HG02852 (cell line): ENCODE measurements at regions not wholly inside any gene's neighbourhood (a gene's known extent, or its start where the extent isn't known, plus 50 kb on each side); places are given as distances from the start of the nearest gene placed in this dataset.
"Not testable (repeated sequence)": the region's sequence is repeated elsewhere in the genome, so short reads cannot be mapped to it uniquely, and the experiment has no call there.

ENCODE experiments used
- ATAC-seq: cut with Tn5 transposase; IDR thresholded peaks from one replicate; pipeline ENCODE4 v1.9.1; 2021; ENCODE audit warnings: mild to moderate bottlenecking, moderate library complexity; ENCODE audit not compliant: unreplicated experiment

- ATAC-seq, result no peak
Measured at GRCh38 chr12:42932936-42933335, 343.4 kb upstream of the PRICKLE1 start.

DNA sequence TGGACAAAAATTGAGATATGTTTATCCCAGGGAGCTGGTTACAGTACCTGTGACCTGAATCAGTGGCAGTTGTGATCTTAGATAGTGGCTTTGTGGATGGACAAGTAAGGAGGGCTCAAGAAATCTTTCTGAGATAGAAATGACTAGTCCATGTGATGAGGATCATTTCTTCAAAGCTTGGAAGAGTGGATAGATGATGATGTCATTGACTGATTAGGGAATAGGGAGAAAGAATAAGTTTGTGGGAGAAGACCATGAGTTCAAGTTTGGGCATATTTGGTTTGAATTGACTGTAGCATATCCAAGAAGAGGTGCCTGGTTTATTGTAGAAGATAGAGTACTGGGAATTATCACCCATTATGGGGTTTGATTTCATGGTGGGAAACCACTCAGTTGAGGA is 336.7 kb upstream of the PRICKLE1 start:
- ATAC-seq, result no peak

DNA sequence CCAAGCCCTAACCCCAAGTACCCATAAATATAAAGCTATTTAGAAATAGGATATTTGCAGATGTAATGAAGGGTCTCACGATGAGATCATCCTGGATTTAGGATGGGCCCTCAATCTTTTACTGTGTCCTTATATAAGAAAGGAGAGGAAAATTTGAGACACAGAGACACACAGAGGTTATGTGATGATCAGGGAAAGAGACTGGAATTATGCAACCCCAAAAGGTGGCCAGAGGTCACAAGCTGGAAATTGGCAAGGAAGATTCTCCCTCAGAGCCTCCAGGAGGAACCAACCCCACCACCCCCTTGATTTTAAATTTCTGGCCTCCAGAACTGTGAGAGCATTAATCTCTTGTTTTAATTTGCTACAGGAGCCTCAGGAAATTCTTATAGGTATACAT is 334.9 kb upstream of the PRICKLE1 start:
- ATAC-seq, result no peak

DNA sequence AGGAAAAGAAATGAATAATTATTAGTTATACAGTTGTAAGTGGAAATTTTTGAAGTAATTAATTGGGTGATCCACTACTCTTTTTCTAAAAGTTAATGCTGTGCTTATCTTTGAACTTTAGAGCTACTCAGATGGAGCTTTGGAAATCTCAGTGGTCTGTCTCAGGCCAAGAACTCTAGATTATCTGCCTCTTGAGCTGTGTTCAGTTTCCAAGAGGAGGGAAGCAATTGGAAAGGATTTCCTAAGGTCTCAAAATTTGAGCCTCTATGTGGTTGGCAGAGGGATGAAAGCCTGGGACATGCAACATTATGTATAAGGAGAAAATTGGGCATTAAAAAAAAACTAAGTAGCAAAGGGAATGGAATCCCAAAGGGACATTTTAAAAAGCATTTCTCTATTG is 334.0 kb upstream of the PRICKLE1 start:
- ATAC-seq, result no peak

- no peak for ATAC-seq
Measured at GRCh38 chr12:42923156-42923555, 333.6 kb upstream of the PRICKLE1 start.

DNA sequence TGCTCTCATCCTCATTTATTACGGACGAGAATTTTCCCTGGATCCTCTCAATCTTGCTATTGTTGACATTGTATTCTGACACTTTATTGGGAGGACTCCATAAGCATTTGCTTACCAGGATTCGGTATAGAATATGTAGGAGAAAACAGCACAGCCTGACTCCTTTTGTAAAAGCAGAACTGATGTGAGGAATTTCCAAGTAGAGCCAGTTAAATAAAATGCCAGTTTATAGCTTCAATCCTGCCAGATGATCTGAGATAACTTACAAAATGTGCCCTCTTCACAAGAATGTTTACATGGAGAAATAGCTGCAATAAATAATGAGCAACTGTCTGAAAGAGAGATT is 332.9 kb upstream of the PRICKLE1 start:
- ATAC-seq, result no peak

DNA sequence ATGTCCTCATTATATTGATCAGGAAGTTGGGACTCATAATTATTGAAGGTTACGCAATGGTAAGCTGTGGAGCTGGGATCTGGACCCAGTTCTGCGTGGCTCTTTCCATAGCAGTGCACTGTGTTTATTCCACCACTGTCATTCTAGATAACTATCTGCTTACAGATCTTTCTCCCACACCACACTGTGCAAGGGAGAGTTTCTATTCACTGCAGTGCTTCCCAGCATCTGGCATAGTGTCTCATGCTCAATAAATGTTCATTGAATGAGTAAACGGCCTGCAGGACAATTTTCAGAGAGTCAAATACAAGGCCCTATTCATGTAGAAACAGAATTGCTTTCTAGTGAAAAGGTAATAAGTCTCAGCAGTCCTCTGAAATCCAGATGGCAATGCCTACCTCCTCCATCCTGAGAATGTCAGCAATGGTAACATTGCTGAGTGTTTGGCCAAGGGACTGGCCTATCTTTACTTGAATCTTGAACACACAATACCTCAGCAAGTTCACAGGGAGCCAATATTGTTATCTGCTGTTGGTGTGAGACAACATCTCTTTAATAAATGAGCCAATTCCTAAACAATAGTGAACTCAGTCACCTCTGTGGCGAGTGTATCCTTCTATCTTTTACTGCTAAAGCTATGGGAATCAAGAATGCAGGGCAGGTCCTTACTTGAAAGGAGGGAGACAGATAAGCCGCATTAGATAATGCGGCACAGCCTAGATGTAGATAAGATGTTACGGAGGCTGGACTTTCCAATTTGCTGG is 332.4 kb upstream of the PRICKLE1 start:
- no peak for ATAC-seq

- no peak for ATAC-seq
Measured at GRCh38 chr12:42919691-42920090, 330.1 kb upstream of the PRICKLE1 start.

- ATAC-seq, result no peak
Measured at GRCh38 chr12:42918443-42918842, 328.9 kb upstream of the PRICKLE1 start.

DNA sequence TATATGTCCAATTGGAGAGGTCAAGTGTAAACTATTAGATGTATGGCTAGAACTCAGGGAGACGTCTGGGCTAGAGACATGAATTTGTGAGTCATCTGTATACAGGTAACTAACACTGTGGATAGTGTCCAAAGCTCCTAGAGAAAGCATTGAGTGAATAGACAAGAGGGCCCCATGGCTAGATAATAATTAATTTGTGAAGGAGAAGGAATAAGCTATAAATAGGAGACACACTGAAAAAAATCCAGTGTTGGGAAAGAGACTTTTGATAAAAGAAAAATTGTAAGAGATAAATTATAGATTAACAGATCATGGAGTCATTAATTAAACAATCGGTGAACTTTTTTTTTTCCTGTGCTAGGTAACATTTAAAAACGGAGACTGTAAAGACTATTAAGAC is 326.6 kb upstream of the PRICKLE1 start:
- ATAC-seq, result no peak

GRCh38 chr12:42915426-42915825 is 325.9 kb upstream of the PRICKLE1 start:
- no peak for ATAC-seq

- no peak for ATAC-seq
Measured at GRCh38 chr12:42912367-42912766, 322.8 kb upstream of the PRICKLE1 start.

DNA sequence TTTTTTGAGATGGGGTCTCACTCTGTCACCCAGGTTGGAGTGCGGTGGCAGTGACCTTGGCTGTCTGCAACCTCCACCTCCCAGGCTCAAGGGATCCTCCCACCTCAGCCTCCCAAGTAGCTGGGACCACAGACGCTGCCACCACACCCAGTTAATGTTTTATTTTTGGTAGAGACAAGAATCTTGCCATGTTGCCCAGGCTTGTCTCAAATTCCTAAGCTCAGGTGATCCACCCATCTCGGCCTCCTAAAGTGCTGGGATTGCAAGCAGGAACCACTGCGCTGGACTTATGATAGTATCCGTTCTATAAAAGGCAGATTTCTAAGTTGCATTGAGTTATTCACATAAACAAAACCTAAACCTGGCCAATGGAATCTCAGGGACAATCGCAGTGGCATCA is 321.1 kb upstream of the PRICKLE1 start:
- ATAC-seq, result no peak

- no peak for ATAC-seq
Measured at GRCh38 chr12:42908712-42909111, 319.2 kb upstream of the PRICKLE1 start.

DNA sequence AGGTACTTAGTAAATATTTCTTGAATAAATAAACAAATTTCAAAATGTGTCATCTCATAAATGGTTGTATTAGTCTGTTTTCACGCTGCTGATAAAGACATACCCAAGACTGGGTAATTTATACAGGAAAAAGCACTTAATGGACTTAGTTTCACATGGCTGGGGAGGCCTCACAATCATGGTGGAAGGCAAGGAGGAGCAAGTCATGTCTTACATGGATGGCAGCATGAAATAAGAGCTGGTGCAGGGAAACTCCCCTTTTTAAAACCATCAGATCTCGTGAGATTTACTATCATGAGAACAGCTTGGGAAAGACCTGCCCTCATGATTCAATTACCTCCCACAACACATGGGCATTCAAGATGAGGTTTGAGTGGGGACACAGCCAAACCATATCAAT is 317.3 kb upstream of the PRICKLE1 start:
- ATAC-seq, result not testable (repeated sequence)

- no peak for ATAC-seq
Measured at GRCh38 chr12:42905419-42905705, 315.8 kb upstream of the PRICKLE1 start.

DNA sequence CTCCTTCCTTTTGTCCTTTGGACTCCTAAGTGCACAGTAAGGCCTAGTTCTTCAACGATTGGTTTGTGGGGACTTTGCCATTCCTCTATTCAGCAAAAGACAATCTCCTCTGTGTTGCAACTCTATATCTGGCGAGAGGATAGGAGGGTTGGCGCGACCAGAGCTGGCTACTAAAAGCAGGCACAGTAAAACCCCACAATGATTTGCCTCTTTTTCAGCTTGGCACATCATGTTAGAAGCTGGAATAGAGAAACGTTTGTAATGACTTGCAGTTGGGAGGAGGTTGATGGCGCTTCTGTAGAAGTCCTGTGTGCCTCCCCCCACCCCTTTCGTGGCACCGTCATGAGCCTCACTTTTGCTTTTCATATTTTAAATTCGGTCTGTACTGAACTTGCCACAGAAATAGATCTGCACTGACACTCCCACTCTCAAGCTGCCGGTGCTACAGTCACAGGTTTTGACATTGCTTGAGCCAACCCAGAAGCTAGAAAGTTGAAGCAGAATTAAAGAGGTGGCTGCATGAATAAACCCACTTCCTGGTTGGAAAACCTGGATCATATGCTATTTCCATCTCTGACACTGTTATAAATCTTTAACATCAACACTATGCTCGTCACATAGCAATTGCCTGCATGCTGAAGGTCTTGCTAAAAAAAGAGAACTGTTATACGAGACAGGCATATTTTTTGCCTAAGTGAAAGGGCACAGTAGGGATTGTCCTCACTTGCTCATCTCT is 315.3 kb upstream of the PRICKLE1 start:
- ATAC-seq, result no peak

DNA sequence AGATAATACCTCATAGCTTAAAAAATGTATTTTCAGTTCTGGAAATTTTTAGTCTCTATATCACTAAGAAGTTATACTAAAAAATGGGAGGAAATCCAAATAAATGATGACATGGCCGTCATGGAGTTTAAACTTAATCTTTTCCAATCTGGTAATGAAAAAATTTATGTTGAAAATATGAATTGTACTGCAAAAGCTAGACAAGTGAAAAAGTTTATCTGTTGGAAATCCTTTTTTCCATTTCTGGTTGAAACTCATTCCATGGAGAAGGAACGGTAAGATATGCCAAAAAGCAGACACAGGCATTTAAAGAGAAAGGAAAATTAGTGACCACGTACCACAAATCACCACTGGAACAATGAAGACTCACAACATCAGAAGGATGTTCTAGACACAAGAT is 314.2 kb upstream of the PRICKLE1 start:
- no peak for ATAC-seq

DNA sequence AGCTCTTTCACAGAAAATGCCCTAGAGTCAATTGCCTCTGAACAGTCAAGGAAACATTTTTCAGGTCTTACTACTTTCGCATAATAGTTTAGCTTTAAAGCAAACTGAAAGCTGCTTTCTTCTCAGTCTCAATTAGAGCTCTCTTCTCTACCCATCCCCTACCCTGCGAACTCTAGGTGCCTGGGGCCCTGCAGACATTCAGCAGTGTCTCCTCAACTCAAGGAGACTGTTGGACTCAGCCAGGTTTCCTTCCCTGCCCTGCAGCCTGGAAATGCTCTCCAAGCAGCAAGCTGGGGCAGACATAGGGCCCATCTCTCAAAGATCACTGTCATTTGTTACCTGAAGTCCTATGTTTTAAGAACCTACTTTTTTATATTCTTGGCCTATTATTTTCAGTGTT is 312.5 kb upstream of the PRICKLE1 start:
- ATAC-seq, result no peak

DNA sequence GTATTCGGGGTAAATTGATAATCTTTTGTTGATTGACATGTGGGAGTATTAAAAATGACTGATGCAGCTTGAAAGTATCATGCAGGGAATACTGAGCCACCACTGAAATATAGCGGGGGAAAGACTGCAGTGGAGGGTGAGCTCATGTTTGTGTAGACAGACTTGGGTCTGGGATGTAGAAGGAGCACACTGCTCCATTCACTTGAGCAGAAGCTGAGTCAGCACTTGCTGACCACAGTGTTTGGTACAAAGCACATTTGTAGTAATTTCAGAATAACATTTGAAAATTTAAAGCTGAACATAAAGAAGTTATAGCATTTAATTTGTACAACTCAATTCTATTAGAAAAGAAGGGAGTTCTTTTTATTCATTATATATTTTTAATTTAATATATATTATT is 304.3 kb upstream of the PRICKLE1 start:
- no peak for ATAC-seq

DNA sequence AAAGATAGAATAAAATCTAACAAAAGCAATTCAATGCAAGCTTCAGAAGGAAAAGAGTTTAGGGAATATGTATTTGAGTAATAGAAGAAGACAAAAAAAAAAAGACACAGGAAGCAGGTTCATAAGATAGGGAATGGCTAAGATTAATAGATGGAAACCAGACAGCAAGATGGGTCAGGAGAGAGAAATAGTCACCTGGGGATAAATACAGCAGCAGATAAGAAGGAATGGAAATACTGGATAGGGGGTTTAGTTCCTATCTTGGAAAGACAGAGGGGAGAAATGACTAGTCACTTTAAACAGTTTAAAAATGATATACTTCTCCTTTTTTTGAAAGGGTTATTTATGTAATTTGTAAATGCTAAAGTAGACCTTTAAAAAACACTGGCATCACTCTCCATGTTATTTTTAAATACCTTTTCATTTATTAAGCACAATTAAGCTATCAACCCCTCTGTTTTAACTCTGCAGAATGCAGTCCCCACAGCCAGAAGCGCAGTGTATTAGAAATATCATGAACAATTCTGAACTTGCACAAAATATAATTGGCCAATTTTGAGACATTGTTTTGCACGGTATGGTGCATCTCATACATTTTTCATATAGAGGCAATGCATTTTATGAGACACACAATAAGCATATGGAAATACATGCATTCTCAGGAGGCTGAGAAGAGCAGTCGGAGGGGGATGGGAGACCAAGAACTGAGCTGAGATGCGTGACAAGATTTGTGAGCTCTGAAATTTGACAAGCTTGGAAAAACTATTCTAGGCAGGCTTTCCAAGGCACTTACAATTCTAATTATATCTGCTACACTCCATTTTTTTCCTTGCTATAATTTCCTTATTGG is 303.4 kb upstream of the PRICKLE1 start:
- ATAC-seq, result no peak

GRCh38 chr12:42887657-42888056 is 298.1 kb upstream of the PRICKLE1 start:
- ATAC-seq, result no peak
